Brain microvascular endothelial cell (primary cell): ENCODE measurements at regions not wholly inside any gene's neighbourhood (a gene's known extent, or its start where the extent isn't known, plus 50 kb on each side); places are given as distances from the start of the nearest gene placed in this dataset.
A peak's percentile ranks its signal among the peaks of the same experiment; 100 is the strongest.
"Not testable (repeated sequence)": the region's sequence is repeated elsewhere in the genome, so short reads cannot be mapped to it uniquely, and the experiment has no call there.

Source experiments
- DNase-seq: peaks from one replicate; pipeline ENCODE4 v3.0.0-alpha.2; 2020
- H3K27ac ChIP-seq: fragments of 250-450 bp; sonication (Bioruptor Pico); 2 replicates; pipeline ENCODE4 v1.5.1; 2020; ENCODE audit warnings: mild to moderate bottlenecking, moderate library complexity
- H3K27me3 ChIP-seq: fragments of 250-450 bp; sonication (Bioruptor Pico); replicated peaks from 2 replicates; pipeline ENCODE4 v1.5.1; 2020; ENCODE audit warnings: mild to moderate bottlenecking
- H3K36me3 ChIP-seq: fragments of 250-450 bp; sonication (Bioruptor Pico); replicated peaks from 2 replicates; pipeline ENCODE4 v1.5.1; 2020; ENCODE audit warnings: mild to moderate bottlenecking
- H3K4me3 ChIP-seq: 2 replicates; pipeline ENCODE4 v1.5.1; 2011; ENCODE audit warnings: low read depth, mild to moderate bottlenecking, control low read depth, low read length, moderate library complexity
- in situ Hi-C: cut with HindIII; loops from 2 replicates; pipeline ENCODE4 v1.10.0; 2017; ENCODE audit warnings: low sequenced_read_pairs, low pct_ligation_motif_present
- TF ChIP-seq, protein P1 (sequence below): IDR thresholded peaks from 2 replicates; pipeline ENCODE4 v1.5.1; 2011; ENCODE audit warnings: low read depth, mild to moderate bottlenecking, moderate library complexity, low read length, control low read depth, inconsistent platforms; ENCODE audit errors: missing control alignments

DNA sequence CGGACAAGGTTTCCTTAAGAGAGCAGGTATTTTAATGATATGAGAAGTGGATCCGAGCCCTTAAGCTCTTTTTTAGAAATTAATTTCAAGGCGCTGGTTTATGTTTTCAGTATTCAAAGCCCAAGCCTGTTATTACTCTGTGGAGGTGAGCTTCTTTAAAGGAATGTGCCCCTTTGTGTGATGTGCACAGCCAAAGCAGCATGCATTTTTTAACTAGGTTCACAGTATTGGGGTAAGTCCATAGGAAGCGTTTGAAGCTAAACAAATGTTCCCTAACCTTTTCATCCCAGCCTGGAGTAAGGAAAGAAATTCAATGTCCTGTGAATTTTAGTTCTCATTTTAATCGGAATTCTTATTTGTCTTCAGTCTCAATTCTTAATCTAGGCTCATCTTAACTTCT, 217.5 kb downstream of the KCTD12 start:
- no peaks in the 10 kb centered on the region for H3K36me3 ChIP-seq
- in situ Hi-C loops, result no loop called here
- no peak overlapping the region for H3K27ac ChIP-seq
- H3K27me3 ChIP-seq, result no peaks in the 10 kb centered on the region
- H3K4me3 ChIP-seq, result no peak overlapping the region
- no peak for DNase-seq
- TF ChIP-seq, protein P1, sequence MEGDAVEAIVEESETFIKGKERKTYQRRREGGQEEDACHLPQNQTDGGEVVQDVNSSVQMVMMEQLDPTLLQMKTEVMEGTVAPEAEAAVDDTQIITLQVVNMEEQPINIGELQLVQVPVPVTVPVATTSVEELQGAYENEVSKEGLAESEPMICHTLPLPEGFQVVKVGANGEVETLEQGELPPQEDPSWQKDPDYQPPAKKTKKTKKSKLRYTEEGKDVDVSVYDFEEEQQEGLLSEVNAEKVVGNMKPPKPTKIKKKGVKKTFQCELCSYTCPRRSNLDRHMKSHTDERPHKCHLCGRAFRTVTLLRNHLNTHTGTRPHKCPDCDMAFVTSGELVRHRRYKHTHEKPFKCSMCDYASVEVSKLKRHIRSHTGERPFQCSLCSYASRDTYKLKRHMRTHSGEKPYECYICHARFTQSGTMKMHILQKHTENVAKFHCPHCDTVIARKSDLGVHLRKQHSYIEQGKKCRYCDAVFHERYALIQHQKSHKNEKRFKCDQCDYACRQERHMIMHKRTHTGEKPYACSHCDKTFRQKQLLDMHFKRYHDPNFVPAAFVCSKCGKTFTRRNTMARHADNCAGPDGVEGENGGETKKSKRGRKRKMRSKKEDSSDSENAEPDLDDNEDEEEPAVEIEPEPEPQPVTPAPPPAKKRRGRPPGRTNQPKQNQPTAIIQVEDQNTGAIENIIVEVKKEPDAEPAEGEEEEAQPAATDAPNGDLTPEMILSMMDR, result no peak

DNA sequence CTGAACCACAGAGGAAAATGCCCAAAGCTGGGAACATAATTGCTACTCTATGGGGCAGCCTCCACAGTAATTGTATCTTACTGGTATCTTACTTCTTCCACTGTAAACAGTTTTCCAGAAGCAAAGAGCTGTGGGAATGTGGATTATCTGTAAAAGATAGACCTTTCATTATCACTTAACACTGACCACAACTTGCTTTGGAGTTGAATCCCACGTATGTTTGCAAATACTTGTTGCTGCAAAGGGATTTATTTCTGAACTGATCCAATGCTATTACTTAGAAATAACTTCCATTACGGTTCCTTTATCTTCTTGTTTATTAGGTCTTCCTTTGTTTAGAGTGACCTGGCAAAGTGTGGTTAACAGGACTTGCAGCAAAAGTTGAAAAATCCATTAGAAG, 218.1 kb downstream of the KCTD12 start:
- Histone ChIP-seq H3K36me3 (no peaks in the 10 kb centered on the region), H3K4me3 (no peak overlapping the region), H3K27ac (no peak overlapping the region), H3K27me3 (no peaks in the 10 kb centered on the region)
- in situ Hi-C loops, result no loop called here
- TF ChIP-seq, protein P1, result no peak
- DNase-seq, result no peak

DNA sequence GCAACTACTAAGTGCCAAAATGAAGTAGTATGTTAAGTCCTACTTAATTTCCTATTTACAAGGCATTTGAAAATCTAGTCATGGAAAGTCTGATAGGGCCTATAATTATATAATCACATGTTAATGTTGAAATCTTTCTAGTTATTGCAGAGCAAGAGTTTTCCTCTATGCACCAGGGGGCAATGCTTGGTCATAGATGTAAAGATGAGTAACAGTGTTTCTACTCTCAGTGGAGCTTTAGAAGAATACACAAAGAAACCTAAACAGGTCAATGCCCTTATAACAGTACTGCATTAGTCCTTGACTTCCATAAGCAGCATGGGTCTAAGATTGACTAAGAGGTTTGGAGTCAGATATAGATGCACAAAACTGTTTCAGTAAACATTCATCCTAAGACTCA, 218.7 kb downstream of the KCTD12 start:
- Histone ChIP-seq H3K27me3 (no peaks in the 10 kb centered on the region), H3K4me3 (no peak overlapping the region), H3K36me3 (no peaks in the 10 kb centered on the region), H3K27ac (no peak overlapping the region)
- in situ Hi-C loops, result no loop called here
- peak; percentile 61 for DNase-seq
- TF ChIP-seq, protein P1, result peak; percentile 48

DNA sequence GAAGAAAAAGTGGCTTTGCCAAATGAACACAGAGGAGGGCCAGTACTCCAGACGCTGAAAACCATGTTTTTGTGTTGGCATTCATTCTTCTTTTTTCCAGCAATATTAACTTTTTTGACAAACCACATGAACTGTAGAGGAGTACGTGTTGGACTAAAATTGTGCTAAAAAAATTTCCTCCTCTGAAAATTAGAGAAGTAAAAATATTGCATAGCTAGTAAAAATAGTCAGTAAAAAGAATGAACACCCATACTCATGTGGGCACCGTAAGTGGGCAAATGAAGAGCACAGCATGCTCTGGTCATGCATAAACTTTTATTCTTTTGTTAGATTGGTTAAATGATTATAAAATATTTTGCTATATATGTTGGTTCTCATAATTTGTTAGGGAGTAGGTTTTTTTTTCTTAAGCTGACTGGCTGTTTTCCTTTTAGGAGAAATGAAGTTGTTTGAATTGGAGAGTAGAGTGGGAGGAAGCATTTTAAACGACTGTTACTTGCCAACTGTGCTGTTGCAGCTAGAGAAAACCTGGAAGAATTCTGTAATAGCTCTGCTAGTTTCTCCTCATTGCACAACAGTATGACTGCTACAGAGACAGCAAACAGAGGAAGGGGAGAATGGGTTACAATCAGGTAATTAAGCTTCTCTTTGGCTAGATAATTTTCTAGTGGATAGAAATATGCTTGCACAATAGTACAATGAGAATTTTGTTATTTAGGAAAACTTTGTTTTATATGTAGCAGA, 222.4 kb downstream of the KCTD12 start:
- Histone ChIP-seq H3K4me3 (no peak overlapping the region), H3K36me3 (no peaks in the 10 kb centered on the region), H3K27me3 (no peaks in the 10 kb centered on the region), H3K27ac (no peak overlapping the region)
- TF ChIP-seq, protein P1, result no peak
- in situ Hi-C loops, result no loop called here
- no peak for DNase-seq

DNA sequence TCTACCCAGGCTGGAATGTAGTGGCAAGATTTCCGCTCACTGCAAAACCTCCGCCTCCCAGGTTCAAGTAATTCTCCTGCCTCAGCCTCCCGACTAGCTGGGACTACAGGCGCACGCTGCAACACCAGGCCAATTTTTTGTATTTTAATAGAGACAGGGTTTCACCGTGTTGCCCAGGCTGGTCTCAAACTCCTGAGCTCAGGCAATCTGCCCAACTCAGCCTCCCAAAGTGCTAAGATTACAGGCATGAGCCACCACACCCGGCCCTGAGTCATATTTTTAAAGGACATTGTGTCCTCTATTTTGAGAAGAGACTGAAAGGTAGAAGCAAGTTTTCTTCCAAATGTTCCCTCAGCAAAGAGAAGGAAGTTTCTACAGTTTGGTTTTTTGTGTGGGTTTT, 227.1 kb downstream of the KCTD12 start:
- in situ Hi-C loops, H3K36me3 ChIP-seq, H3K27ac ChIP-seq, H3K4me3 ChIP-seq, DNase-seq, H3K27me3 ChIP-seq: not testable (repeated sequence)

DNA sequence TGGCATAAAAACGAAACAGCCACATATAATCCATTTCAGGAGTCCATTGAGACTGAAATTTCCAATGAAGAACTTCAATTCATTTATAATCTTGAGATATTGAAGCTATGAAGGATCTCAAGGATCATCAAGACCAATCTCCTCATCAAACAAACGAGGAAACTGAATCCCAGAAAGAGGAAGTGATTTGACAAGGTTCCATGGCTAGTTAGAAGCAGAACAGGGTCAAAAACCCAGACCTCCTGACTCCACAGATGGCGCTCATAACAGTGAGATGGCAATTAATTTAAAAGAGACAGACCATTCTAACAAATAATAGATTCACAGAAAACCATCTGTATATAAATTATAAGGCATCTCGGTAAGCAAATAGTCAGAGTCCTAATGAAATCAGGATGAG, 229.7 kb downstream of the KCTD12 start:
- no peaks in the 10 kb centered on the region for H3K27me3 ChIP-seq
- no peak overlapping the region for H3K27ac ChIP-seq
- in situ Hi-C loops, result no loop called here
- TF ChIP-seq, protein P1, result no peak
- H3K36me3 ChIP-seq, result no peaks in the 10 kb centered on the region
- no peak overlapping the region for H3K4me3 ChIP-seq
- no peak for DNase-seq
